NCI-H2081 (cell line): ENCODE measurements at regions not wholly inside any gene's neighbourhood (a gene's known extent, or its start where the extent isn't known, plus 50 kb on each side); places are given as distances from the start of the nearest gene placed in this dataset.
A peak's percentile ranks its signal among the peaks of the same experiment; 100 is the strongest.

ENCODE experiments used
- DNase-seq, 2 experiments: peaks; one replicate each; lab custom pipeline; 2025; lab: John Stamatoyannopoulos, UW

GRCh38 chr6:145020114-145020513 is 715.2 kb downstream of the EPM2A start:
- DNase-seq: no peak

GRCh38 chr6:145020543-145020942 is 714.8 kb downstream of the EPM2A start:
- DNase-seq: no peak

- DNase-seq: no peak
Observed at GRCh38 chr6:145022199-145022796, 713.0 kb downstream of the EPM2A start.

DNA sequence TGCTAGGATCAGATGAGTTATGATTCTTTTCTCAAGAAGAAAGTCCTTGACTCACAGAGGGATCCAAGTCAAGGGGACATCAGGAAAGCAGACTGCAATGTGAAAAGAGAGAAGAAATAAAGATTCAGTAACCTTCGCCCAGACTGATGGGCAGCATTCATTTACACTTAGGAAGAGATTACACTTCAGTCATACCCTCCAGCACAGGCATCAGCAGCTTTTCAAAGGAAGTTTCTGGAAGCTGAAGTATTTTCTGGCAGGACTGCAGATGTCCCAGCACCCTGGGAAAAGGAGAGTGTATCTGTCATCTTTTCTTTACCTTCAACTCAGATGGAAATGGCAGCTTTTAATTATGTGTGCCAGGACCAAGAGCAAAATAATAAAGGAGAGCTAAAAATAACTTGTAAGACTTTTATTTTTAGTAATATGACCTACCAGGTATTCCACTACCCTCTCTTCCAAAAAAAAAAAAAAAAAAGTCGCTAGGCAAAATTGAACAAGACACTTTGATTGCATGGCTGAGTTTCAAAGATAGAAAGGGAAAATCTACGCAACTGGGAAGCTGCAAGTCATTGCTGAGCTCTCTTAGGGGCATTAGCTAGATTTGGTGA is 712.1 kb downstream of the EPM2A start:
- DNase-seq: no peak

DNA sequence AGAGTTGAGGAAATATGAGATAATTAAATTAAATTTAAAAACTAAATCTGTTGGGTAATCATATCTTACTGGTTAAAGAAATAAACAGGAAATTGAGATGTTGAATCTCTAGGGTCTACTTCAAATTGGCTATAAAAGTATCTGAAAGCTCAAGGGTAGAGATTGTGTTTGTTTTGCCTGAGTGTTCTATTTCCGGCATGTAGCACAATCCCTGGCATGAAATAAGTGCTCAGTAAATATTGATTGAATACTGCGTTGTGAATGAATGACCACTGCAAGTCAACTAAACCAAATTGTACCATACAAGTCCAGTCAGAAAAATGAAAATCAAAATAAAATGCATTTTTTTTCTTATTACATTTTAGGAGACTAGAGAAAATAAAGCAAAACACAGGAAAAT is 709.8 kb downstream of the EPM2A start:
- DNase-seq: peak in 1 of 2 experiments; percentile 10

- DNase-seq: no peak
Observed at GRCh38 chr6:145026267-145026679, 709.0 kb downstream of the EPM2A start.

GRCh38 chr6:145028144-145028818 is 707.0 kb downstream of the EPM2A start:
- peak; percentile 7 to 26 for DNase-seq

GRCh38 chr6:145031001-145031400 is 704.3 kb downstream of the EPM2A start:
- DNase-seq: no peak

- DNase-seq: no peak
Observed at GRCh38 chr6:145031962-145032361, 703.4 kb downstream of the EPM2A start.

- DNase-seq: no peak
Observed at GRCh38 chr6:145032562-145033145, 702.7 kb downstream of the EPM2A start.

DNA sequence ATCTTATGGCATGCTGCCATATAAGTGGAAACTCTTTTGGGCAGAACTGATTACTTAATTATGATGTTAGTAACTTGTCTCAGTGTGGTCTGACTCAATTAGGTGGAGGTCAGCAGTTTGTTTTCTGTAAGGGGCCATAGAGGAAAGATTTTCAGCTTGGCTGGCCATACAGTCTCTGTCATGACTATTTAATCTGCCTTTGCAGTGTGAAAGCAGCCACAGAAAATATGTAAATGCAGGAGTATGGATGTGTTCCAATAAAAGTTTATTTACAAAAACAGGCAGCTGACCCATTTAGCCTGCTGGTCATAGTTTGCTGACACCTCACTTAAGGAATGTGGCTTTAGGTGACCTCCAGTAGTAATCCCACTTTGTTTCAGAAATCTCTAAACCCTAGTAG is 700.7 kb downstream of the EPM2A start:
- no peak for DNase-seq

DNA sequence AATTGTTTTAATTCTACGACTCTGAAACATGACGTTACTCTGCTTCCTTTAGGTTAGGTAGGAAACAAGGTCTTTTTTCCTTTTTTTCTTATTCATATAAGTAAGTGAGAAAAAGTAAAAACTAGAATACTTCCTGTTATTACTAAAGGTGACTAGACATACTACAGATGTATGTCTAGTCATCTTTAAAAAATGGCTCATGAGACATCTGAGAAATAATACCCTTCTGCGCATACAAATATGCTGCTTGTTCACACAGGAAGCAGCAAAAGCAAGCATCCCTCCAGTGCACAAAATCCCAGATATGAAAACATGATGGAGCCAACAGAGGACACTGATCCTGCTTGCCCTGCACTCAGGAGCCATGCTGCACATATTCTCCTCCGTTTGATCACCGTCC is 699.1 kb downstream of the EPM2A start:
- no peak for DNase-seq

- no peak for DNase-seq
Observed at GRCh38 chr6:145036848-145037567, 698.3 kb downstream of the EPM2A start.

- no peak for DNase-seq
Observed at GRCh38 chr6:145042559-145042958, 692.8 kb downstream of the EPM2A start.

GRCh38 chr6:145043926-145044500 is 691.3 kb downstream of the EPM2A start:
- DNase-seq: no peak

GRCh38 chr6:145044641-145045246 is 690.6 kb downstream of the EPM2A start:
- no peak for DNase-seq

DNA sequence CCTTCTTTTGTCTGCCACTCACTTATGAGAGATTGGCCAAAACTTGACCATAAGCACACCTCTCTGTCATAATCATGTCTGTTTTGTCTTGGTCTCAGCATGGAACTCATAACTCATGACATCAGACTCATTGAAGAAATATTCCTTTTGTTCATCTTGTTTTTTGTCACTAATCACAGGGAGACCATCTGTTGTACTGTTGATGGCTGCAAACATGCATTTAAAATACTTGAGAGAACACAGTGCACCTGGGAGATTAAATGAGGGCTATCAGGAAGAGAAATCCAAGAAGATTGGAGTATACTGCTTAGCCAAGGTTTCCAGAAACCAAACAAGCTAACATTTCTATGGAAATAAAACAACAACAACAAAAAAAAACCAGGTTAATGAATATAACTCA is 689.7 kb downstream of the EPM2A start:
- DNase-seq: no peak

GRCh38 chr6:145047891-145048290 is 687.4 kb downstream of the EPM2A start:
- DNase-seq: no peak

GRCh38 chr6:145051661-145052060 is 683.7 kb downstream of the EPM2A start:
- DNase-seq: no peak

- no peak for DNase-seq
Observed at GRCh38 chr6:145055567-145055966, 679.8 kb downstream of the EPM2A start.

GRCh38 chr6:145060714-145061113 is 674.6 kb downstream of the EPM2A start:
- no peak for DNase-seq

GRCh38 chr6:145063091-145063490 is 672.2 kb downstream of the EPM2A start:
- DNase-seq: no peak
